Stimulated activated CD4-positive, alpha-beta T cell treated with anti-CD3 and anti-CD28 coated beads, Interleukin-2, amount 100 ng/mL, for 48 hours (primary cell): ENCODE measurements at regions not wholly inside any gene's neighbourhood (a gene's known extent, or its start where the extent isn't known, plus 50 kb on each side); places are given as distances from the start of the nearest gene placed in this dataset.
"Not testable (repeated sequence)": the region's sequence is repeated elsewhere in the genome, so short reads cannot be mapped to it uniquely, and the experiment has no call there.

Experiments used
- DNase-seq, 2 donors: peaks; one replicate each; pipeline ENCODE4 v3.0.0-alpha.2; 2020

DNA sequence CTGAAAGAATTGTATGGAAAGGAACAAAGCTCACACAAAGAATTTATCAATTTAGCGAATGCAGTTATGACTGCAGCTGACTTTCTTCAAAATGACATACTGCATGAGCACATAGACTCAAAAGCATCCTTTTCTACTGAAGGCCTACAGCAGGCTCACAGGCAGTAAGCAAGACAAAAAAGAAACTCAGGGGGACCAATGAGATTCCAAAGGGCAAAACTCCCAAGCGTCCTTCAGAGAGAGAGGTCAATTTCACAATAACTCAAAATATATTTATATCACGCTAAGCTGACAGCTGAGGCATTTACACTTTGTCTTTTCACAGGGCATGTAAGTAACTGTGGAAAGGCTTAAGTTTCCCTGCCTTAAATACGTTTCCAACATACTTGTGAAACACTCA is 427.9 kb upstream of the RASGRP1 start:
- no peak for DNase-seq

DNA sequence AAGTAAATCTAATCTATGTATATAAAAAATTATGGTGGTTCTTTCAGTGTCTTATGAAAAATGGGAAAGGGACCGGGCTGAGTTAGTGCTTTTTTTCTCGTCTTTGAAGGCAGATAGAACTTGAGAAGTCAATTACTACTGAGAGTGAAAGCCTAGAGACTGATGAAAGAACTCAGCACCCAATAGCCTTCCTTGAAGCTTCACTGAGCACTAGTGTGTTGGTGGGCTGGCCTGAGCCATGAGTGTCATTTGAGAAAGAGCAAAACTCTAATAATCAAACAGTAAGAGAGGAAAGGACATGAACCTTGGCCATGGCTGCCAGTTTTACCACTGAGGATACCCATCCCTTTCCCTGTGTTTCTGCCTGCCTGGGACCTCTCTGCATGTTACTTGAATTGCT is 428.3 kb upstream of the RASGRP1 start:
- no peak for DNase-seq

DNA sequence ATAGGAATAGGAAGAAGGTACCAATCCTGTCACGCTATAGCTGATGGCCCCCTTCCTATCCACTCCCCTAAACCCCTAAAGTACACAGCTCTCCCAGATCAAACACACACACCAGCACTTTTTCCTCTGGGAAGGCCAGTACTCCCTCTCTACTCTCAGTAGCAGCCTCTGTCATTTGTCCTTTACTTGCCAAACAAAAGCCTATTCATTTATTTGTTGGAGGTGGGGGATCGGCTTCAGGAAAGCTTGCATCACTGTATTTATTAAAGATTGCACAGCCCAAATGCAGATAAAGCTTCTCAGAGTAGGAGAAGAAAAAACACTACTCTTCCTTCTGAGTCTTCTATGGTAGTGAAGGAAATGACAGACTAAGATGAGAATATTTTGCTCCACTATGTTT is 429.7 kb upstream of the RASGRP1 start:
- DNase-seq: no peak

DNA sequence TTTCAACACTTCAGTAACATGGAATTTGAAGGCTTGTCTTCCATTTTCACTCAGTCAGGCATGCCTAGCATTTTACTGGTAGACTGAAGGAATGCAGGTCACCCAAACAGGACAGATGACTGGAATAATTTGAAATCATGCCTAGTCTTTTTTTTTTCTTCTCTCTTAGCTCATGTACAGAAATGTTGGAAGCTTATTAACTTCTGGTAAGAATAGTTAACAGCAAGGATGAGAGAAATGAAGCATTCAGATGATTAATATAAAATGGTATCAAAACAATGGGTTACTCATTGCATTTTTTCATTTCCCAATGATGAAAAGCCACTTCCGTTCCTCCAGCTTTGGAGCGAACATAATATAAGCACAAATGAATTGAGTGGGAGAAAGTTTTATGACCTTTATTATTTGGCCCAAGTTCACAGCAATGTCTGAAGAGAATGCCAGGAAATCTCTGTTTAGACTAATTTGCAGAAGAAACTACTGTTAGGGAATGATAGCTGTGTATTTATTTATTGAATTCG is 431.6 kb upstream of the RASGRP1 start:
- DNase-seq: no peak

DNA sequence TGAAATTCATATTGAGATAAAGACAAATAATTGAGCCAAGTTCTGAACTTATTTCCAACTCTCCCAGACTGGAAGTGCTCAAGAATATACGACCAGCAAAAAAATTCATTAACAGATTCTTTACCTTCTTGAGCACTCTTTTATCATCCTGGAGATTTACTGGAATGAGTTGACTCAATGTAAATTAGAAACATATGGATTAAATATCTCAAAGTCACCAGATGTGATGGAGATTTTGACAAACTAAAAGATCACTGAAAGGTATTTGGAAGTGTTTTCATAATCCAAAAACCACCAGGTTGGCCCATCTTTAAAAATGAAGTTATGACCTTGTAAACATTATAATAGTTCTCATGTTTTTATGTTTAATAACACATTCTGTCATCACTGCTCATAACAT is 433.2 kb upstream of the RASGRP1 start:
- no peak for DNase-seq

DNA sequence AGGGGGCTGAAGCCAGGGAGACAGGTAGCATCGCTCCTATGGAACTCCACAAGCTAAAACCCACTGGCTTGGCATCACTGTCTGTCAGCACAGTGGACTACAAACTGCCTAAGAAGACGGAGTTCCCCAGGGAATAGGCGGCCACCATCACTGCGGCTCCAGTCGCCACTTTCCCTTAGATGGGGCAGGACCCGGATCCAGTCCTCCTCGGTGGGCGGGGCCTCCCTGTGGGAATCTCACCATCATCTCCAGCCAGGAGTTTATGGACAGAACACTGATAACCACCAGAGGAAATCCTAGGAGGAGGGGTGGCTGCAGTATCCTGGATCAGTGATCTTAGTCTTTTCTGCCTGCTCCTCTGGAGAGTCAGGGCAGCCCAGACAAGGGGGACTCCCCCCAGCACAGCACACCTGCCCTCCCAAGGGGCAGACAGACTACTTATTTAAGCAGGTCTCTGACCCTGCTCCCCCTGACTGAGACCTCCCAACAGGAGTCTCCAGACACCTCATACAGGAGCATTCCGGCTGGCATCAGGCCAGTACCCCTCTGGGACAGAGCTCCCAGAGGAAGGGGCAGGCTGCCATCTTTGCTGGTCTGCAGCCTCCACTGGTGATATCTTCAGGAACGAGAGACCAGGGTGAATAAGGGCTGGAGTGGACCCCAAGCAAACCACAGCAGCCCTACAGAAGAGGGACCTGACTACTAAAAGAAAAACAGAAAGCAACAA is 435.6 kb upstream of the RASGRP1 start:
- DNase-seq: no peak

DNA sequence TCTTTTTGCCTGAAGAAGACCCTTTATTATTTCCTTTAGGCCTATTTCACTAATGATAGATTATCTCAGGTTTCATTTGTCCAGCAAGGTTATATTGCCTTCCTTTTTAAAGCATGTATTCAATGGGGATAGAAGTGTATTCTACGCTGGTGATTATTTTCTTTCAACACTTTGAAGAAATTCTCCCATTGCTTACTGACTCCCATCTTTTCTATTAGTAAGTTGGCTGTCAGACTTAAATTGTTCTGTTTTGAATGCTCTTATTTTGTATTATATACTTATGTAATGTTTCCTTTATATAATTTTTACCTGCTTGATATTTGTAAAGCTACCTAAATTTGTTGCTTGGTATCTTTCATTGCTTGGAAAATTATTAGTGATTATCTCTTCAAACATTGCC is 445.1 kb upstream of the RASGRP1 start:
- no peak for DNase-seq

DNA sequence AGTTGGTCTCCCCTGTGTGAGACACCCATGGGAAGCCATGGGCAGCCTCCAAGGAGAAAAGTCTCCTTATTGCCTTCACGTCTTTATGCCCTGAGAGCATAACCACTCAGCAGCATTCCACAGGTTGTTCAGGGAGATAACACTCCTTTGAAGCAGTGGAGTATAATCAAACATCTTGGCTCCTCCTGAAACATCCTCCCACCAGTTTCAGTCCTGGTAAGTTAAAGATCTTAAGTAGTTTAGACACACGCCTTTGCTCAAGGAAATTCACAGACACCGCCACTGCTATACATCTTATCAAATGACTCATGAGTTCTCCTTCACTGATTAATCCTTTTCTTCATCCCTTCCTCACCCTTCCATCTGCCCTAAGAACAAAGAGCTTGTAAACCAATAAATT is 446.5 kb upstream of the RASGRP1 start:
- DNase-seq: not testable (repeated sequence)

DNA sequence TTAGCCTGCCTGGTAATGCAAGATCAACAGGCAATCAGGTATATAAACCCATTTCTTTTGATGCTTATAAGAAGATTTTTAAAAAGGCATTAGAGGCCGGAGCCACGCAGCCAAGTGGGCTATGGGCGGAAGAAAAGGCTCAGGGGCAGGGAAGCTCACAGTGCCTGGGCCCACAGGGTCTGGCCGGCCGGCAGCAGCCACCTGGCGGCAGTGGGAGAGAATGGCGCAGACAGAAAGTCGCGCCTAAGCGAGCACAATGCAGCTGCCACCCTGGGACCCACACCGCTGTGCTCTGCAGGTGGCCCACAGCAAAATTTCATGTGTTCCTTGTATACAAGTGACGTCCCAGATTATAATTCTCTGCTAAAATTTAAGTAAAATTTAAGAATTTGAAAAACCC is 448.6 kb upstream of the RASGRP1 start:
- no peak for DNase-seq

DNA sequence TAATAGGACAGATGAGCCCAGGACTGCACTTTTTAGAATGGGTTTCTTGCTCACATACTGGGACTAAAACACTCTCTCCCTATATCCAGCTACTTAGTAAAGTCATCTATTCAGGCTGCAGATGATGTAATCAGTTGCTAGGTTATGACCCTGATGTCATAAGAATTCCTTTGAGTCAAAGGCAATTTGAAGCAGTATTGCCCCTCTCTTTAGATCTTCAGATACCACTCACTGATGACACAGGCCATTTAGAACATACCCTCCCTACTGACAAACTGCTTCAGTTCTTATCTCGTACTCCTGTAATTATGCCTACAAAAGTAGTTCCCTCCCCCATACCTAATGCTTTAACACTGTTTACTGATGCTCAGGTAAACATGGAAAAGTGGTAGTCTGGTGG is 450.1 kb upstream of the RASGRP1 start:
- DNase-seq: no peak

DNA sequence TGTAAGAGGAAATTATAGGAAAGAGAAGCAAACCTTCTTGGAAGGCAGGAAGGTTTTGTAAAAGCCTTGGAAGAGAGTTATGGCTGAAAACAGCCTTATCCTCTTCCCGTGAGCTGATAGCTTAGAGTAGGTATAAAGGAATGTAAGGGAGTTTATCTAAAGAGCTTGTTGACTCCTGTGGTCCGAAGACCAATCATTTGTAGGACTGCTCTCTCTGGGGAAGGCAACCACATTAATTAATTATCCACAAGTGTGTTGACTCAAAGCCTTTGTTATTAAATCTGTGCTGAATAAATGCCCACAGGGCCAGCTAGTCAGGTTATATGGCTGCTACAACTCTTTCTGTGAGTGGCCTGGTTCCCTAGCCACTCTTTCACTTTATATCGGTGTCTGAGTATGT is 452.1 kb upstream of the RASGRP1 start:
- no peak for DNase-seq

DNA sequence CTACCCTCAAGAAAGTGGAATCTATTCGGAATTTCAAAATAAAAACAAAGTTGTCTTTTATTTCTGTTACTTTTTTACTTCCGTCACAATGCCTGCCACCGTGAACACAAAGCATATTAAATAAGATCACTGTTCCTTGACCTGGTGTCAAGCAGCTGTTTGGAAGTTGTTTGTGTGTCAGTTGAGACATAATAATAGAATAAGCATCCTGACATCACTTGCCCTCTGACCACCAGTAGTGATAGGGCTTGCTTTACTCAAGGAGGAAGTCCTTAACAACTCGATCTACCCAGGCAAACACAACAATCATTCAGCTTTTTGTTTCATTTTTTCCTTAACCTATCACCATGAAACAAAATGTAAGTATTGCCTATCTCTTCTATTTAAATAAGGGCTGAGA is 454.4 kb upstream of the RASGRP1 start:
- DNase-seq: no peak

DNA sequence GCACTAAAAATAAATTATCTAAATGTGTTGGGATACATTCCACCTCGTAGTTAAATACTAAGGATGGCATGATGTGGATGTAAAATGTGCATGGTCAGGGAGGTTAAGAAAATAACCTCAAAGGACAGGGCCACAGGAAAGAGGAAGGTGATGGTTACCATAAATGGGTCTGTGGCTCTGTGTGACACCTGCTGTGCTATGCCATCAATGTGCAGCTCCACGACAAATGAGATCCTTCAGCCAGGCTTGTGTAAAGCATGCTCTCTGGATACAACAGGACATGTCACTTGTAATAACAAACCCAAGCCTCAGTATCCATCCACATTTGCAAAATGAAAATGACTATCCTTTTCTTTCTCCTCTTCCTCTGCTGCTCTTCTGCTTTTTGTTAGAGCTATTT is 456.7 kb upstream of the RASGRP1 start:
- no peak for DNase-seq

DNA sequence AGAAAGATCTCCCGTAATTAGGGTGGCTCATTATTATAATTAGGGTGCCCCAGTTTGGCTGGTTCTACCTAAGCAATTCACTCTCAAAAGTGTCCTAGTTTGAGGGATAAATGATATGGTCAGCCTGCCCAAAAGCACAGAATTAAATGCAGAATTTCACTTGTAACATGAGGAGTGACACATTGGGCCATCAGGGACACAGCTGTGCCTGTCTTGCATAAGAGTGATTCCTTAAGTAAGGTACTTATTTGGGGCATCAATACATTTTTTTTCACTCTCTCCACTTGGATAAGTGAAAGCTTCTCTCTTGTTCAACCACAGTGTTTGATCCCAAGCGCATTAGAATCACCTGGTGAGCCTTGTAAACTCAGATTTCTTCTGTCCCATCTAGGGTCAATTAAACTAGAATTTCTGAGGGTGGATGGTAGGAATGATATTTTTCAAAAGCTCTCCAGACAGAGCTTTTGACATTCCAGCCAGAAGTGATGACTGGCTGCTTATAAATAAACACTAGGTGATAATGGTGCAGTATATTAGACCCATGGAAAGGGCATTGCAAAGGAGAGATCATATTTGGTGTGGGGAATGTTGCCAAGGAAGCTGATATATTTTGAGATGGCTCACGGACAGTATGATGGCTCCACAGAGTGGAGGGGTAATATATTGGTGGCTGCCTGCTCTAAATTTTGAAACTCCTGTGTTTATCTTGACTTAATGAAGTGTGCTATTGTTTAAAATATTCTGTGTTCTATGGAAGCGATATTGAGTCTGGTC is 458.1 kb upstream of the RASGRP1 start:
- no peak for DNase-seq

DNA sequence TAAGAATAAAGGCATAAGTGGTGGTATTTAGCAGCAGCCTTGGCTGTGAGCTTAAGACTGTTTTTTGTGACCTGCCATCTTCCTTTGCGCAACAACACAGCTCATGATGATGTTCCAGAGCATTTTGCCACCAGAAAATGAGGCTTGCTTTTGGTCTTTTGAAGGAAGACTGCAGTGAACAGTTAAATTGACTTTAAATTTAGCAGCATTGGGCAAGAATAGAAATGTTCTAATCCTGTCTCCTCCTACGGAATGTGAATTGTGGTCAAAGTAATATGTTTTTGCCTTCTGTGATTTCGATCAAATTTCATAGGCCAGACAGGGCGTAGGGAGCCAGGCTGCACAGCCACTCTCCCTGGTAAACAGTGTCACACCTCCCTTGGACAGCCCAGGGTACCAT is 460.7 kb upstream of the RASGRP1 start:
- DNase-seq: no peak

DNA sequence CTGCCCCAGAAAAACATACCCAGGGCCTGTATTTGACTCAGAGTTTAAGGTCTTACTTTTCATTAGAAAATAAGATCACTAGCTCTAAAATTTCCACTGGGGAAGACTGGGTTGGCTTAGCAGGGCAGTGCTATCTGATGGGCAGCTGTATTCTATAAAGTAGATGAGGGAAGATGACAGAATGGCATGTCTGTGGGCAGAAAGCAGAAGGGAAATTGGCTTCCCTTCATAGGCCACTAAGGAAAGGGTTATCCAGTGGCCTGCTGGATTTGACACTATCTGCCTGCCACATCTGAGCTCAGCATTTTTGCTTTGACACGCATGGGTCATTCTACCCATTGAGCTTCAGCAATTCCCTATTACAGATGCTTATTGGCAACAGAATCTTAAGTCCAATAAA is 461.3 kb upstream of the RASGRP1 start:
- no peak for DNase-seq

DNA sequence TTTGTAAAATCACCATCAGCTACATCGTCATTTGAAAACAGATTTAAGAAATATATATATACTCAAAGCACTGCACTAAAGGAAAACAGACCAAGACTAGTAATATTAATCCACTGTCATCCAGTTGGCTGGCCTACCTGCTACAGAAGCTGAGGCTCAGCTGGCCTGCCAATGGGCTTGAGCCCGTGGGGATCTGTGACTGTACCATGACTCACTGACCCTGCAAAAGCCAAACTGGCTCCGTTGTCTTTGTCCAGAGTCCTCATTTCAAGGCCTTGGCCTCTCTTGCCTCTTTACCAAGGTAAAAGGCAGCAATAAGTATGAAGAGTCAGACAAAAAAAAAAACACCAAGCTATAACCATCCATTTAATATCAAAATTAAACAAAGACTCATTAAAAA is 463.5 kb upstream of the RASGRP1 start:
- no peak for DNase-seq

DNA sequence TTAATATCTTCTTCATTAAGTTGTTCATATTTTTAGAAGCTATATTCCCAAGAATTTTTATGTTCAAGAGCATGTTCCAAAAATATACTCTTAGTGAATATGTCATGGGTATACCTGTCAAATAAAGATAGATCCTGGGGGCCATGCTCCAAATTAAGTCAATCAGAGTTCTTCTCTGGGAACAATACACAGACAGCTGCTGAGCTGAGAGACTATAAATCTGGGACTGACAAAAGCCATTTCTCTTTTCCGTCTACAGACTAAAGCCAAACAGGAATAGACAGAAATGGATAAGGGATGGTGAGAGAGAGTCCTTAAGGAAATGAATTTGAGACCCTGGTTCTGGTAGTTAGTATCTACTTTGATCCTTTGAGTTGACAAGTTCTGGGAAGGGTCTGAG is 465.1 kb upstream of the RASGRP1 start:
- no peak for DNase-seq

DNA sequence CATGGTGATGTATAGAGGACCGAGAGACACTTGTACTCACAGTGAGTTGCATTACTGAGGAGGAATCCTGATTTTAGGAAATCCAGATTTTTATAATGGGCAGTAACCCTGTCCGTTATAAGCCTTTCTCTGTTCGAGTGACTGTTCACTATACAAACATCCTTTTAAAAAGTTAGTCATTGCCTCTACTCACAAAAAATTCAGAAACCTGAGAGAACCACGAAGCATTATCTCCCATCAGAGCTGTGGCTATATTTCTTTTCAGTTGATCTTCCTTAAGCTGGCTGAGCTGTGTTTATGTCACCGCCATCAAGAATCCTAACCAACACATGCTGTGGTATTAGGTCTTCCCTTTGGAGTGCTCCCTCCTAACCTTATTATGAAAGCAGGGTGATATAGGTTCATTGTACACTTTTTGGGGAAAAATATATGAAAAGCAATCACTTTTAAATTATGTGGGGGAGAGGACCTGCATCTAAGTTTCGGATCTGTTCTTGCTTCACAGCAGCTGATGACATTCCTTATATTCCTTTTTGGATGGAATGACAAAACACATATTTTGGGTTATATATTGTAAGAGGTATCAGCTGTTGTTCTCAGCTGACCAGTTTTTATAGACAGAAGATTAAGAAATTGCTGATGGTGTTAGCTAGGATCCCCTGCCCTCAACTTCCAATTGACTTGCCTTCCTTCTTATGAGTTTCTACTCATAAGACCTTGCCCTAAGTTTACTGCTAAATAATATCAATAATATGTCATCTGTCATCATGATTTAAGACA is 465.9 kb upstream of the RASGRP1 start:
- DNase-seq: no peak

DNA sequence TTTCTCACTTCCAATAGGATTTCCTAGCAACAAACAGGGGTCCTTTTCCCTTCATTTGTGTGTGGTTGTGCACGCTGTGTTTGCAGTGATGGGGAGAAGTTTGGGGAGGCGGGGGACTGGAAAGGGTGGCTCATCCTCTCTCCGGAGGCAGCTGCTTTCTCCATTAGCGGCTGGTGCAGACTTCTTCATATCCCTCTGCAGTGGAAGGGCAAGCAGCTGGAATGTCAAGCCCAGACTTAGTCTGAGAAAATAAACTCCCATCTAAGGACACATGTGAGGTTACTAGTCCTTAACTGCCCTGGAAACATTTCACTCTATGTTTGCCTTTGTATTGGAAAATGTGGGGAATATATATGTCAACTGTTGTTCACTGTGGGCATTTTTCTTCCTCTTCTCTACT is 467.0 kb upstream of the RASGRP1 start:
- DNase-seq: no peak

DNA sequence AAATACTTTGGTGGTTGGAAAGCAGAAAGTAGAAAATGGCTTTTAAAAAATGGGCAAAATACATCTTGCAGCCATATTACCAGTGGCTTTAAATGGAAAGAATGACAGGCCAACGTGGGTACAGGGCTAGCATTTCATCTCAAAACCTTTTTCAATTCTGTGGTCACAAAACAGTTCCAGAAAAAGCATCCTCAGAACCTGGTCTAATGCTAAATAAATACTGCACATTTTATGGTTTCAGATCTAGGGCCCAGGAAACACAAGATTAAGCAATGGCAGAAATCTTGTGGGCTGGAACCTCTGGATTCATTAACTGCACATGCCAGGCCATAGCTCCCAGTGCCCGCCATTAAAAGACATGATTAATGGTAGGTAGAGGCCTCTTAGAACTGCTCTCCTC is 470.2 kb upstream of the RASGRP1 start:
- no peak for DNase-seq

DNA sequence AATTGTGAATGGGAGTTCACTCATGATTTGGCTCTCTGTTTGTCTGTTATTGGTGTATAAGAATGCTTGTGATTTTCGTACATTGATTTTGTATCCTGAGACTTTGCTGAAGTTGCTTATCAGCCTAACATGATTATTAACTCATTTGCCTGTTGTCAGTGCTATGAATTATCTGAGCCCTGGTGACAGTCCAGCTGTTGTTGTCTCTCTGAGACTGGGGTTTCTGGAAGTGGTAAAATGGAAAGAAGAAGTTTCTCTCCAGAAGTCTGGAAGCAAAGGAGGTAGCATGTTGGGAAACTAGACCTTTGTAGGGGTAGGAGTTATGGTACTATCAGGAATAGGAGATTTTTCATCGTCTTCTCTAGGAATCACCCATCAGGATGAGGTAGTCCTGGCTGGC is 473.0 kb upstream of the RASGRP1 start:
- DNase-seq: not testable (repeated sequence)

DNA sequence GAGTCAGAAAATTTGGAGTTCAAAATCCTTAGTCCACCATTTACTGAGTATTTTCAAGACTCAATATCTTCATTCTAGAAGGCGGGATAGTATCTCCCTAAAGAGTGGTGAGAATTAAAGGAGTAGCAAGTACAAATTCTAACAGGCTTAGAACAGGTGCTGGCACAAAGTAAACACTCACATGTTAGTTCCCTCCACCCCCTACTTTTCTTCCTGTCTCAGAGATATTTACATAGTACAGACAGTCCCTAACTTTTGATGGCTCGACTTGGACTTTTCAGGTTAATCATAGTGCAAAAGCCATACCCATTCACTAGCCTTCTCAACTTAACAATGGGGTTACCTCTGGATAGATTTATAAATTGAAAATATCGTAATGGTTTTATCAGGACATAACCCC is 476.2 kb upstream of the RASGRP1 start:
- DNase-seq: no peak

DNA sequence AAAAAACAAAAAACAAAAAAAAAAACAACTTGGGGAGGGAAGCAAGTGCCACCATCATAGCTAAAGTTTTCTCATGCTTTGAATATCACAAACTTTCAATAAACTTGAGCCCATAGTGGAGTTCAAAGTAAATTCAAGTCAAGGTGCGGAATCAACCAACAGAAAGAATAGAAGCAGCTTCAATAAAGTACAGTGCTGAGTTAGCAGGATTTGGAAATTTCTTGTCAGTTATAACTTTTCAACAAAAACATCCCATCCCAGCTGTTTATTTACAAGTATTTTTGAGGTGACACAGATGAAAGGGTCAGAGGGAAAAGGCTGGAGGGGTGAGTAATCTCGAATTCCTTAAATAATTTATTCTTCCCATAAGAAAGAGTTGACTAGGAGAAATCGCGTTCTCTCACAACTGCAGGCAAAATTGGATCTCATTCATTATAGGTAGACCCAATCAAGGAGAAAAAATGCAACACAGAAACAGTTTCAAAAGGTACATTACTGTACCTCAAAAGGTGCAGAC is 477.4 kb upstream of the RASGRP1 start:
- DNase-seq: no peak
